ENCODE measurements at regions not wholly inside any gene's neighbourhood (a gene's known extent, or its start where the extent isn't known, plus 50 kb on each side); places are given as distances from the start of the nearest gene placed in this dataset.

GRCh38 chr16:26497896-26498295 is 568.8 kb upstream of the C16orf82 start:
- Histone ChIP-seq H3K27me3 (ENCODE audit: control insufficient read depth in 1 of 2, insufficient read depth in 2 of 2, low read length in 2 of 2) (no peaks in the 10 kb centered on the region), H3K79me2 (ENCODE audit: insufficient read depth, low read length) (no peaks in the 10 kb centered on the region), H2AFZ (ENCODE audit: low read length) (no peak overlapping the region), H3K4me2 (ENCODE audit: low read depth, low read length) (no peak overlapping the region), H3K4me3 (replicated peaks in 1 of 3; ENCODE audit: insufficient read depth in 1 of 3, low read depth in 2 of 3, low read length in 3 of 3) (no peak overlapping the region), H3K4me1 (ENCODE audit: insufficient read depth, low read length) (no peaks in the 10 kb centered on the region), H4K20me1 (ENCODE audit: insufficient read depth, low read length) (no peaks in the 10 kb centered on the region), H3K27ac (ENCODE audit: extremely low read length, insufficient read depth, low read length) (no peak overlapping the region), H3K9me3 (ENCODE audit: low read length) (no peaks in the 10 kb centered on the region), H3K36me3 (replicated peaks in 1 of 2; ENCODE audit: control insufficient read depth in 1 of 2, insufficient read depth in 2 of 2, low read length in 2 of 2) (no peaks in the 10 kb centered on the region), H3K9ac (ENCODE audit: insufficient read depth, low read depth, low read length) (no peak overlapping the region)
- no peak for TF ChIP-seq POLR2AphosphoS5 (IDR thresholded peaks at IDR 0.05; ENCODE audit: low read depth, low read length)
- no peak for TF ChIP-seq MAF1 (CRISPR knock-in tag; IDR thresholded peaks at IDR 0.05; ENCODE audit: borderline replicate concordance)
- no peak for TF ChIP-seq ZBTB21 (CRISPR knock-in tag; IDR thresholded peaks at IDR 0.05)
- TF ChIP-seq RBFOX2 (IDR thresholded peaks at IDR 0.05; ENCODE audit: low read depth, low read length): no peak
- no peak for TF ChIP-seq E2F1 (CRISPR knock-in tag; IDR thresholded peaks at IDR 0.05)
- TF ChIP-seq ZNF383 (CRISPR knock-in tag; IDR thresholded peaks at IDR 0.05; ENCODE audit: borderline replicate concordance): no peak
- no peak for TF ChIP-seq MTF1 (CRISPR knock-in tag; IDR thresholded peaks at IDR 0.05)
- no peak for TF ChIP-seq ZNF382 (CRISPR knock-in tag; IDR thresholded peaks at IDR 0.05; ENCODE audit: borderline replicate concordance)
- TF ChIP-seq HNRNPUL1 (IDR thresholded peaks at IDR 0.05; ENCODE audit: low read depth, low read length): no peak
- no peak for TF ChIP-seq HINFP (CRISPR knock-in tag; IDR thresholded peaks at IDR 0.05; ENCODE audit: low read depth)
- no peak for TF ChIP-seq CHD4 (IDR thresholded peaks at IDR 0.05; ENCODE audit: borderline replicate concordance, low read length)
- CTCF ChIA-PET (ENCODE audit: low intra/inter-chr PET ratio, low total read pairs): no interaction called here
- no peak for DNase-seq (ENCODE audit: low spot score)
- WGBS (ENCODE audit: low lambda C conversion rate): 3% methylated on average over 3 of the region's 3 CpGs
- in situ Hi-C loops (cut with HindIII; ENCODE audit: extremely low pct_ligation_motif_present, low pct_unique_long_range_greater_than_20kb) (no loop called here), intact Hi-C loops (cut with micrococcal nuclease; ENCODE audit: unreplicated experiment) (no loop called here)
- FAIRE-seq: no peak
- ATAC-seq: no peak
- POLR2A ChIA-PET: no interaction called here
- no TSS peak for BruUV-seq (replicated peaks)

Measured in HepG2 (cell line).